ENCODE measurements at regions not wholly inside any gene's neighbourhood (a gene's known extent, or its start where the extent isn't known, plus 50 kb on each side); places are given as distances from the start of the nearest gene placed in this dataset.

DNA sequence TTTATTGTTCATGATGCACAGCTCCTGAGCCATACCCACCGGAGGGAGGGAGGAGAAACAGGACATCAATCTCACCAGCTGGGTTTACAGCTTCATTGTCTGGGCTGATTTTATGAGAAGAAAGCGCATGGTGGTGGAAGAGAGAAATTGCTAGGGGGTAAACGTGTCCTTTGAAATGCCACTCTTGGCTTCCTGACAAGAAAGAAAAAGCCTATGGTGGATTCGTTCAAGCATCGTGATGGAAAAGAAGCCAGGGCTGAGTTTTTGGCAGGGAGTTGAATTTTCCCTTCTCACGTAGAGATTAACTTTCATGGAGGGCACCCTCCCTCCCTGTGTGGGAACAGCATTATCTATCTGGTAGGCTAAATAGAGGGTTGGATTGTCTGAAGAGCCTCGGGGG is 502.0 kb downstream of the SLC4A3 start:
- Histone ChIP-seq H3K4me3 (ENCODE audit: low read depth, low read length, poor library complexity, severe bottlenecking) (no peak overlapping the region), H3K79me2 (ENCODE audit: insufficient read depth, low read length) (no peaks in the 10 kb centered on the region), H3K4me2 (ENCODE audit: low read length) (no peak overlapping the region), H3K9me3 (ENCODE audit: low read length) (no peaks in the 10 kb centered on the region), H3K27ac (ENCODE audit: low read depth, low read length, poor library complexity, severe bottlenecking) (no peak overlapping the region), H3K9me2 (ENCODE audit: low read depth, low read length) (no peaks in the 10 kb centered on the region), H4K20me1 (ENCODE audit: insufficient read depth, low read length) (no peaks in the 10 kb centered on the region), H3K27me3 (ENCODE audit: insufficient read depth, low read length) (no peaks in the 10 kb centered on the region), H3K4me1 (ENCODE audit: insufficient read depth, low read length, severe bottlenecking) (no peaks in the 10 kb centered on the region), H3K9ac (ENCODE audit: low read length) (no peak overlapping the region), H3F3A (ENCODE audit: insufficient read depth, low read length) (no peaks in the 10 kb centered on the region), H3K36me3 (ENCODE audit: insufficient read depth, low read length) (no peaks in the 10 kb centered on the region), H2AFZ (ENCODE audit: low read length) (no peak overlapping the region)
- TF ChIP-seq, protein P1, sequence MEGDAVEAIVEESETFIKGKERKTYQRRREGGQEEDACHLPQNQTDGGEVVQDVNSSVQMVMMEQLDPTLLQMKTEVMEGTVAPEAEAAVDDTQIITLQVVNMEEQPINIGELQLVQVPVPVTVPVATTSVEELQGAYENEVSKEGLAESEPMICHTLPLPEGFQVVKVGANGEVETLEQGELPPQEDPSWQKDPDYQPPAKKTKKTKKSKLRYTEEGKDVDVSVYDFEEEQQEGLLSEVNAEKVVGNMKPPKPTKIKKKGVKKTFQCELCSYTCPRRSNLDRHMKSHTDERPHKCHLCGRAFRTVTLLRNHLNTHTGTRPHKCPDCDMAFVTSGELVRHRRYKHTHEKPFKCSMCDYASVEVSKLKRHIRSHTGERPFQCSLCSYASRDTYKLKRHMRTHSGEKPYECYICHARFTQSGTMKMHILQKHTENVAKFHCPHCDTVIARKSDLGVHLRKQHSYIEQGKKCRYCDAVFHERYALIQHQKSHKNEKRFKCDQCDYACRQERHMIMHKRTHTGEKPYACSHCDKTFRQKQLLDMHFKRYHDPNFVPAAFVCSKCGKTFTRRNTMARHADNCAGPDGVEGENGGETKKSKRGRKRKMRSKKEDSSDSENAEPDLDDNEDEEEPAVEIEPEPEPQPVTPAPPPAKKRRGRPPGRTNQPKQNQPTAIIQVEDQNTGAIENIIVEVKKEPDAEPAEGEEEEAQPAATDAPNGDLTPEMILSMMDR (IDR thresholded peaks at IDR 0.05; ENCODE audit: low read length): no peak
- TF ChIP-seq EZH2 (IDR thresholded peaks at IDR 0.05; ENCODE audit: borderline replicate concordance, low read length): no peak

DNA sequence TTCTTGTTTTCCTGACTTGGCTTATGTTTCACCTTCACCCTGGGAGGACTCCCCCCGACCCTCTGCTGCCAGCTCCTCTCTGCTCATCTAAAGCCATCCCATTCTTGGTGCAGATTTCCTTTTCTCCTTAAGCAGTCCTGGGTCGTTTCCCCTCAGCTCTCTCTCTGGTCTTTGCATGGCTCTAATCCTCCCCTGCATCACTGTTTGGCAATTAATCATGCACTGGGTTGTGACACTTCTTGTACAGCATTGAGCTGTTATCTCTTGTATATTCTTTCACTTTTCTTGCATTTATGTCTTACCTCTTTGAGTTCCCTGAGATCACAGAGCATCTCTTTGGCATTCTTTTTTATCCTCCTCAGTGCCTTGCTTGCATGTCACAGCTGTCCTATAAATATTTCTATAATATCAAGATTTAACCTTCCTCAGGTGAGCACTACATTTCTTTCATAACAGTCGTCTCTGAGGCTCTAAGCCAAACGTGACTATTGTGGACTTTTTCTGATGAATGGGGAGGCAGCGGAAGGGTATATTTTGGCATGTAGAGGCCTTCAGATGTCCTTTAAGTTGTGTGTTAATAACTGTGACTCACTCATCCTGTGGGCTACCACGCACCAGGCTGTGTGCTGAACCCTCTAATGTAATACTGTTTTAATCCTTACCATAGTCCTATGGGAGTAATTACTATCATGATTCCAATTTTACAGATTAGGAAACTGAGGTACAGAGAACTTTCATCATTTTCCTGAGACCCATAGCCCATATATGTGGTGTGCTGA is 507.5 kb downstream of the SLC4A3 start:
- Histone ChIP-seq H3K4me3 (ENCODE audit: low read depth, low read length, poor library complexity, severe bottlenecking) (no peak overlapping the region), H3K9me2 (ENCODE audit: low read depth, low read length) (no peaks in the 10 kb centered on the region), H3F3A (ENCODE audit: insufficient read depth, low read length) (no peaks in the 10 kb centered on the region), H4K20me1 (ENCODE audit: insufficient read depth, low read length) (no peaks in the 10 kb centered on the region), H3K27me3 (ENCODE audit: insufficient read depth, low read length) (no peaks in the 10 kb centered on the region), H3K4me2 (ENCODE audit: low read length) (no peak overlapping the region), H3K9me3 (ENCODE audit: low read length) (no peaks in the 10 kb centered on the region), H3K9ac (ENCODE audit: low read length) (no peak overlapping the region), H3K79me2 (ENCODE audit: insufficient read depth, low read length) (no peaks in the 10 kb centered on the region), H2AFZ (ENCODE audit: low read length) (no peak overlapping the region), H3K27ac (ENCODE audit: low read depth, low read length, poor library complexity, severe bottlenecking) (no peak overlapping the region), H3K4me1 (ENCODE audit: insufficient read depth, low read length, severe bottlenecking) (no peaks in the 10 kb centered on the region), H3K36me3 (ENCODE audit: insufficient read depth, low read length) (no peaks in the 10 kb centered on the region)
- TF ChIP-seq, protein P1 (IDR thresholded peaks at IDR 0.05; ENCODE audit: low read length): no peak
- no peak for TF ChIP-seq EZH2 (IDR thresholded peaks at IDR 0.05; ENCODE audit: borderline replicate concordance, low read length)

DNA sequence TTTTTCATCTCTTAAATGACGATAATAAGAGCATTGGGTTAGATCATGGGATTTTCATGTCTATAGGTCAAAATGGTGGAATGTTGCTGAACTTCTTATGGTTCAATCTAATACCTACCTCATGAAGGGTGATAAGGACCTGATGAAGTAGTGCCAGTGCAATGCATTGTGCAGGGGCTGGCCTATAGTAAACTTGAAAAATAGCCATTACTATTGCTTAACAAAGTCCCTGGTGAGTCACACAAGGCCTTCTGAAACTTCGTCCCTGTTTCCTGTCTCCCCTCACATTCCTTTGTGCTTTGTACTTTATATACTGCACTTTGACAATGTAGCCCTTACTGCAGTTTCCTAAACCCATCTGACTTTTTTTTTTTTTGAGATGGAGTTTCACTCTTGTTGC is 515.9 kb downstream of the SLC4A3 start:
- H4K20me1 ChIP-seq (ENCODE audit: insufficient read depth, low read length): no peaks in the 10 kb centered on the region
- H3K9ac ChIP-seq (ENCODE audit: low read length): no peak overlapping the region
- no peak overlapping the region for H3K4me3 ChIP-seq (ENCODE audit: low read depth, low read length, poor library complexity, severe bottlenecking)
- H3K79me2 ChIP-seq (ENCODE audit: insufficient read depth, low read length): no peaks in the 10 kb centered on the region
- no peaks in the 10 kb centered on the region for H3K9me2 ChIP-seq (ENCODE audit: low read depth, low read length)
- H3K27me3 ChIP-seq (ENCODE audit: insufficient read depth, low read length): no peaks in the 10 kb centered on the region
- no peaks in the 10 kb centered on the region for H3K36me3 ChIP-seq (ENCODE audit: insufficient read depth, low read length)
- no peak overlapping the region for H3K4me2 ChIP-seq (ENCODE audit: low read length)
- no peaks in the 10 kb centered on the region for H3F3A ChIP-seq (ENCODE audit: insufficient read depth, low read length)
- H3K27ac ChIP-seq (ENCODE audit: low read depth, low read length, poor library complexity, severe bottlenecking): no peak overlapping the region
- no peak overlapping the region for H2AFZ ChIP-seq (ENCODE audit: low read length)
- H3K4me1 ChIP-seq (ENCODE audit: insufficient read depth, low read length, severe bottlenecking): no peaks in the 10 kb centered on the region
- no peaks in the 10 kb centered on the region for H3K9me3 ChIP-seq (ENCODE audit: low read length)
- no peak for TF ChIP-seq EZH2 (IDR thresholded peaks at IDR 0.05; ENCODE audit: borderline replicate concordance, low read length)
- TF ChIP-seq, protein P1 (IDR thresholded peaks at IDR 0.05; ENCODE audit: low read length): no peak

Data from OCI-LY1 (cell line).